ENCODE measurements at regions not wholly inside any gene's neighbourhood (a gene's known extent, or its start where the extent isn't known, plus 50 kb on each side); places are given as distances from the start of the nearest gene placed in this dataset.

DNA sequence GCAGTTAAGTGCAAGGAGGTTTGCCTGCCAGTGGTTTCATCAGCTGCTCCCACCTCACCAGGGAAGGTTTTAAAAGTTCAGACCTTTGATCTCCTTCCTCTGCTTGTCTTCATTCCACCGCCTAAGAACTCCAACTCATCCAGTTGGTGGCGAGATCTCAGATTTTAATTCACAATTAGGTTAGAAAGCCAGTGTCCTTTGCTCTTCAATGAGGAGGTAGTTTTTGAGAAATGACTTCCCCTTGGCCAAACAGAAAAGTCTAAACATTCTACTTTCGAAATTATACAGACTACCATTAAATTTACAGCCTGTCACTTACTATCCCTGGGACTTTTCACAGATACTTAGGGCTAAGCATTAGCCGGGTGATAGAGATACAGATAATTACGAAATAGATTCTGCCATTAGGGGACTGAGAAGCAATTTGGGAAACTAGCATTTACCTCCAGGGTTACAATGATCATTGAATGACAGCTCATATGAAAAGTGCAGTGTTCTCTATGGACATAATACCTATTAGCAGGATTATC, 513.4 kb upstream of the GHITM start:
- Histone ChIP-seq H3K4me2 (no peak overlapping the region), H3K4me1 (no peaks in the 10 kb centered on the region), H3K4me3 (no peak overlapping the region), H3K9me3 (no peaks in the 10 kb centered on the region), H3K27ac (no peak overlapping the region)
- ATAC-seq = no peak
- no peak for FAIRE-seq
- ChIA-PET CTCF (no interaction called here), POLR2A (no interaction called here)
- DNase-seq (ENCODE audit: low read depth in 1 of 2, low spot score in 1 of 2) = no peak
- WGBS (ENCODE audit: missing lambda C conversion rate) = 3% methylated on average over 5 of the region's 5 CpGs
- TF ChIP-seq NFE2L2 (conservative IDR thresholded peaks at IDR 0.05; ENCODE audit: low read length) = no peak
- TF ChIP-seq CBX8 (IDR thresholded peaks at IDR 0.05) = no peak
- no peak for TF ChIP-seq FOSB (CRISPR knock-in tag; IDR thresholded peaks at IDR 0.05)
- no peak for TF ChIP-seq ESRRA (IDR thresholded peaks at IDR 0.05; ENCODE audit: borderline replicate concordance, low read length)
- TF ChIP-seq, protein P1, sequence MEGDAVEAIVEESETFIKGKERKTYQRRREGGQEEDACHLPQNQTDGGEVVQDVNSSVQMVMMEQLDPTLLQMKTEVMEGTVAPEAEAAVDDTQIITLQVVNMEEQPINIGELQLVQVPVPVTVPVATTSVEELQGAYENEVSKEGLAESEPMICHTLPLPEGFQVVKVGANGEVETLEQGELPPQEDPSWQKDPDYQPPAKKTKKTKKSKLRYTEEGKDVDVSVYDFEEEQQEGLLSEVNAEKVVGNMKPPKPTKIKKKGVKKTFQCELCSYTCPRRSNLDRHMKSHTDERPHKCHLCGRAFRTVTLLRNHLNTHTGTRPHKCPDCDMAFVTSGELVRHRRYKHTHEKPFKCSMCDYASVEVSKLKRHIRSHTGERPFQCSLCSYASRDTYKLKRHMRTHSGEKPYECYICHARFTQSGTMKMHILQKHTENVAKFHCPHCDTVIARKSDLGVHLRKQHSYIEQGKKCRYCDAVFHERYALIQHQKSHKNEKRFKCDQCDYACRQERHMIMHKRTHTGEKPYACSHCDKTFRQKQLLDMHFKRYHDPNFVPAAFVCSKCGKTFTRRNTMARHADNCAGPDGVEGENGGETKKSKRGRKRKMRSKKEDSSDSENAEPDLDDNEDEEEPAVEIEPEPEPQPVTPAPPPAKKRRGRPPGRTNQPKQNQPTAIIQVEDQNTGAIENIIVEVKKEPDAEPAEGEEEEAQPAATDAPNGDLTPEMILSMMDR (IDR thresholded peaks at IDR 0.05) = no peak
- no peak for TF ChIP-seq KDM5A (IDR thresholded peaks at IDR 0.05)
- TF ChIP-seq NR3C1 (IDR thresholded peaks at IDR 0.05) = no peak

DNA sequence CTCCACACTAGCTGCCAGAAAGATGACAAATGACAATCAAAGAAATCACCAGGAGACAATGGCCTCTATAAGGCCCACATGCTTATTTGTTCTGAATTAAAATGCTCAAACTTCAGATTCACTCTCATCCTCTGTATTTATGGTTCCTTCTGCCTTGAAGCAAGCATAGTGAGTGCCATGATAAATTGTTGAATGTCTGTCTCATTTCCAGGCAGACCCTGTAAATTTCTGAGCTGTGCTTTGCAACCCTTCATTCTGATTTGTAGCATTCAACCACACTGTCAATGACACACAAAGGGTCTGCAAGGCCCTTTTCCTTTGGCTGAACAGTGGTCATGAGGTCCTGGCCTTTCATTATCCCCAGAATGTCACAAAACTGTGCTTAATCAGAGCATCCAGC, 506.6 kb upstream of the GHITM start:
- FAIRE-seq = no peak
- TF ChIP-seq RAD21 (conservative IDR thresholded peaks at IDR 0.05 in 1 of 2, IDR thresholded peaks at IDR 0.05 in 1 of 2) (no peak), EHF (CRISPR knock-in tag; IDR thresholded peaks at IDR 0.05) (no peak), FOSL2 (IDR thresholded peaks at IDR 0.05) (no peak), FOSL2 (CRISPR knock-in tag; IDR thresholded peaks at IDR 0.05) (no peak), ZNF302 (CRISPR knock-in tag; IDR thresholded peaks at IDR 0.05) (no peak), GATA3 (IDR thresholded peaks at IDR 0.05; ENCODE audit: borderline replicate concordance) (no peak), HDAC2 (IDR thresholded peaks at IDR 0.05) (no peak), POLR2A (IDR thresholded peaks at IDR 0.05; ENCODE audit: low read length) (no peak), HOXA7 (CRISPR knock-in tag; IDR thresholded peaks at IDR 0.05) (no peak), CHD4 (IDR thresholded peaks at IDR 0.05; ENCODE audit: borderline replicate concordance) (no peak)
- TF ChIP-seq, protein P2, sequence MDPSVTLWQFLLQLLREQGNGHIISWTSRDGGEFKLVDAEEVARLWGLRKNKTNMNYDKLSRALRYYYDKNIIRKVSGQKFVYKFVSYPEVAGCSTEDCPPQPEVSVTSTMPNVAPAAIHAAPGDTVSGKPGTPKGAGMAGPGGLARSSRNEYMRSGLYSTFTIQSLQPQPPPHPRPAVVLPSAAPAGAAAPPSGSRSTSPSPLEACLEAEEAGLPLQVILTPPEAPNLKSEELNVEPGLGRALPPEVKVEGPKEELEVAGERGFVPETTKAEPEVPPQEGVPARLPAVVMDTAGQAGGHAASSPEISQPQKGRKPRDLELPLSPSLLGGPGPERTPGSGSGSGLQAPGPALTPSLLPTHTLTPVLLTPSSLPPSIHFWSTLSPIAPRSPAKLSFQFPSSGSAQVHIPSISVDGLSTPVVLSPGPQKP (IDR thresholded peaks at IDR 0.05; ENCODE audit: low read depth, low read length) = no peak
- Histone ChIP-seq H3K4me3 (no peak overlapping the region), H3K9me3 (no peaks in the 10 kb centered on the region; the same call in 2 of the 3 replicates), H3K27ac (no peak overlapping the region), H3K4me2 (no peak overlapping the region), H3K4me1 (no peaks in the 10 kb centered on the region)
- no peak for ATAC-seq
- CTCF ChIA-PET = no interaction called here
- DNase-seq (ENCODE audit: low read depth in 1 of 2, low spot score in 1 of 2) = no peak
- POLR2A ChIA-PET = no interaction called here

DNA sequence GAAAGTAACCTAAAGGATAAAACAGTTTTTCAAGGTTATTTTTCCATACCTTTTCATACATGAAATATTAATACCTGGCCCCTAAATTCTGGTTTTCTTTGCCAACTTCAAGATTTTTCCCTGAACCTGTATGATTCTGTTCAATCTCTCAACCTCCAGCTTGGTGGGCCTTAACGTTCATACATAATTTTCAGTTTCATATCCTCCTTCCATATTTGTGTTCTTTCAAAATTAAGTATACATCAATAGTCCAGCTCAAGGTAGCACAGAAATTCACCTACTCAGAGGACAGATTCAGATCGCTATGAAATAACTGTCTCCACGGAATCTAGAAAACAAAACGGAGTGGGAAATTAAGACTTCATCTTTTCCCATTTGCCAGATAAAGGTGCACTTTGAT, 505.8 kb upstream of the GHITM start:
- no peak overlapping the region for H3K4me3 ChIP-seq
- ATAC-seq (no peak), DNase-seq (ENCODE audit: low read depth in 1 of 2, low spot score in 1 of 2) (no peak), FAIRE-seq (no peak)
- 5% methylated on average over 4 of the region's 4 CpGs for WGBS (ENCODE audit: missing lambda C conversion rate)
- no peak overlapping the region for H3K27ac ChIP-seq
- H3K9me3 ChIP-seq = no peaks in the 10 kb centered on the region; the same call in 2 of the 3 replicates
- POLR2A ChIA-PET = no interaction called here
- CTCF ChIA-PET = no interaction called here
- no peak overlapping the region for H3K4me2 ChIP-seq
- no peaks in the 10 kb centered on the region for H3K4me1 ChIP-seq
- TF ChIP-seq ESRRA (IDR thresholded peaks at IDR 0.05; ENCODE audit: borderline replicate concordance, low read length) (no peak), KDM5A (IDR thresholded peaks at IDR 0.05) (no peak), JUNB (IDR thresholded peaks at IDR 0.05) (no peak), HOXB13 (CRISPR knock-in tag; IDR thresholded peaks at IDR 0.05; ENCODE audit: low read depth) (no peak), RAD21 (conservative IDR thresholded peaks at IDR 0.05 in 1 of 2, IDR thresholded peaks at IDR 0.05 in 1 of 2) (no peak)
- TF ChIP-seq, protein P3, sequence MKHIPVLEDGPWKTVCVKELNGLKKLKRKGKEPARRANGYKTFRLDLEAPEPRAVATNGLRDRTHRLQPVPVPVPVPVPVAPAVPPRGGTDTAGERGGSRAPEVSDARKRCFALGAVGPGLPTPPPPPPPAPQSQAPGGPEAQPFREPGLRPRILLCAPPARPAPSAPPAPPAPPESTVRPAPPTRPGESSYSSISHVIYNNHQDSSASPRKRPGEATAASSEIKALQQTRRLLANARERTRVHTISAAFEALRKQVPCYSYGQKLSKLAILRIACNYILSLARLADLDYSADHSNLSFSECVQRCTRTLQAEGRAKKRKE (CRISPR knock-in tag; IDR thresholded peaks at IDR 0.05; ENCODE audit: low read depth) = no peak

Measured in A549 (cell line).